ENCODE measurements at regions not wholly inside any gene's neighbourhood (a gene's known extent, or its start where the extent isn't known, plus 50 kb on each side); places are given as distances from the start of the nearest gene placed in this dataset.

DNA sequence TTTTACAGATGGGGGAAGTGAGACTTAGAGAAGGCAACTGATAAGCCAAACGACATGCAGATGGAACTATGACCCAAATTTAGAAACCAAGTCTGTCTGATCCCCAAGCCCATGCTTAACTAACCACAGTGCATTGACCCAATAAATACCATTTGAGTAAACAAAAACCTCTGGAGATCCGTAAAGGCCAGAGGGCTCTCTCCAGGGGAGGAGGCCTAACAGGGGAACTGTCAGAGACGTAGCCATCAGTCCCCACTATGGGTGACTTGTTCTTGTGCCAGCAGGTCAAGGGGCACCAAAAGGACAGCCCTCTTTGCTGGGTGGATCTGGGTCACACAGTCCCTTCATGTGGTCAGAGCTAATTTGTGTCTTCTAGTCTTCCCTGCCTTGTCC, 420.2 kb downstream of the BCOR start:
- Histone ChIP-seq H3K79me2 (ENCODE audit: control insufficient read depth, insufficient read depth, low read length) (no peaks in the 10 kb centered on the region), H3K27ac (ENCODE audit: extremely low read depth, low read depth, low read length) (no peak overlapping the region), H3K4me2 (ENCODE audit: insufficient read depth, low read length) (no peak overlapping the region), H3K9ac (ENCODE audit: insufficient read depth in 1 of 2, low read depth in 2 of 2, low read length in 2 of 2) (no peak overlapping the region), H3K27me3 (ENCODE audit: control insufficient read depth in 2 of 2, insufficient read depth in 2 of 2, low read length in 2 of 2) (no peaks in the 10 kb centered on the region), H3K4me3 (no peak overlapping the region), H3K9me1 (ENCODE audit: control insufficient read depth, insufficient read depth, low read length) (no peaks in the 10 kb centered on the region), H3K36me3 (ENCODE audit: control insufficient read depth, insufficient read depth, low read length) (no peaks in the 10 kb centered on the region), H3K4me1 (replicated peaks in 1 of 2; ENCODE audit: control insufficient read depth in 2 of 2, insufficient read depth in 2 of 2, low read length in 2 of 2) (peaks cover 0 to 3% of the 10 kb centered on the region in 2 experiments; a peak in 2 of 5 replicates), H3K9me3 (replicated peaks; ENCODE audit: control insufficient read depth, insufficient read depth, low read depth, low read length) (no peaks in the 10 kb centered on the region), H4K20me1 (replicated peaks; ENCODE audit: control insufficient read depth, insufficient read depth, low read length) (no peaks in the 10 kb centered on the region), H2AFZ (ENCODE audit: low read depth, low read length) (no peak overlapping the region)
- no TSS peak for BruUV-seq (replicated peaks)
- ChIA-PET POLR2A (no interaction called here), CTCF (ENCODE audit: low intra/inter-chr PET ratio) (no interaction called here)
- 22% methylated on average over 3 of the region's 3 CpGs for WGBS (ENCODE audit: insufficient coverage, low coverage, missing lambda C conversion rate)
- no peak for DNase-seq (ENCODE audit: extremely low read depth in 1 of 4, low spot score in 3 of 4)
- intact Hi-C loops (cut with micrococcal nuclease) (no loop called here), in situ Hi-C loops (cut with MboI) (no loop called here)
- no peak for ATAC-seq
- no peak for FAIRE-seq
- TF ChIP-seq PTRF (tag; IDR thresholded peaks at IDR 0.05): no peak
- TF ChIP-seq BCOR (IDR thresholded peaks at IDR 0.05): no peak
- no peak for TF ChIP-seq RBM22 (IDR thresholded peaks at IDR 0.05; ENCODE audit: low read depth, low read length, poor library complexity, severe bottlenecking)
- TF ChIP-seq MCM7 (IDR thresholded peaks at IDR 0.05): no peak
- no peak for TF ChIP-seq NELFE (IDR thresholded peaks at IDR 0.05; ENCODE audit: insufficient read depth, insufficient read length)
- no peak for TF ChIP-seq RAD21 (CRISPR knock-in tag; conservative IDR thresholded peaks at IDR 0.05 in 1 of 2, IDR thresholded peaks at IDR 0.05 in 1 of 2)
- TF ChIP-seq, protein P1, sequence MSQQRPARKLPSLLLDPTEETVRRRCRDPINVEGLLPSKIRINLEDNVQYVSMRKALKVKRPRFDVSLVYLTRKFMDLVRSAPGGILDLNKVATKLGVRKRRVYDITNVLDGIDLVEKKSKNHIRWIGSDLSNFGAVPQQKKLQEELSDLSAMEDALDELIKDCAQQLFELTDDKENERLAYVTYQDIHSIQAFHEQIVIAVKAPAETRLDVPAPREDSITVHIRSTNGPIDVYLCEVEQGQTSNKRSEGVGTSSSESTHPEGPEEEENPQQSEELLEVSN (IDR thresholded peaks at IDR 0.05; ENCODE audit: borderline replicate concordance in 1 of 2, extremely low read depth in 1 of 2, insufficient read depth in 1 of 2, insufficient read length in 1 of 2, low read depth in 1 of 2, low read length in 1 of 2, poor library complexity in 1 of 2, severe bottlenecking in 1 of 2): no peak
- no peak for TF ChIP-seq CBFA2T3 (IDR thresholded peaks at IDR 0.05)
- TF ChIP-seq HEY1 (CRISPR knock-in tag; IDR thresholded peaks at IDR 0.05; ENCODE audit: borderline replicate concordance): no peak
- no peak for TF ChIP-seq POLR2A (conservative IDR thresholded peaks at IDR 0.05)
- TF ChIP-seq TAF9B (IDR thresholded peaks at IDR 0.05; ENCODE audit: partially characterized antibody): no peak
- TF ChIP-seq, protein P2, sequence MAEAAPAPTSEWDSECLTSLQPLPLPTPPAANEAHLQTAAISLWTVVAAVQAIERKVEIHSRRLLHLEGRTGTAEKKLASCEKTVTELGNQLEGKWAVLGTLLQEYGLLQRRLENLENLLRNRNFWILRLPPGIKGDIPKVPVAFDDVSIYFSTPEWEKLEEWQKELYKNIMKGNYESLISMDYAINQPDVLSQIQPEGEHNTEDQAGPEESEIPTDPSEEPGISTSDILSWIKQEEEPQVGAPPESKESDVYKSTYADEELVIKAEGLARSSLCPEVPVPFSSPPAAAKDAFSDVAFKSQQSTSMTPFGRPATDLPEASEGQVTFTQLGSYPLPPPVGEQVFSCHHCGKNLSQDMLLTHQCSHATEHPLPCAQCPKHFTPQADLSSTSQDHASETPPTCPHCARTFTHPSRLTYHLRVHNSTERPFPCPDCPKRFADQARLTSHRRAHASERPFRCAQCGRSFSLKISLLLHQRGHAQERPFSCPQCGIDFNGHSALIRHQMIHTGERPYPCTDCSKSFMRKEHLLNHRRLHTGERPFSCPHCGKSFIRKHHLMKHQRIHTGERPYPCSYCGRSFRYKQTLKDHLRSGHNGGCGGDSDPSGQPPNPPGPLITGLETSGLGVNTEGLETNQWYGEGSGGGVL (CRISPR knock-in tag; IDR thresholded peaks at IDR 0.05): no peak
- TF ChIP-seq, protein P3, sequence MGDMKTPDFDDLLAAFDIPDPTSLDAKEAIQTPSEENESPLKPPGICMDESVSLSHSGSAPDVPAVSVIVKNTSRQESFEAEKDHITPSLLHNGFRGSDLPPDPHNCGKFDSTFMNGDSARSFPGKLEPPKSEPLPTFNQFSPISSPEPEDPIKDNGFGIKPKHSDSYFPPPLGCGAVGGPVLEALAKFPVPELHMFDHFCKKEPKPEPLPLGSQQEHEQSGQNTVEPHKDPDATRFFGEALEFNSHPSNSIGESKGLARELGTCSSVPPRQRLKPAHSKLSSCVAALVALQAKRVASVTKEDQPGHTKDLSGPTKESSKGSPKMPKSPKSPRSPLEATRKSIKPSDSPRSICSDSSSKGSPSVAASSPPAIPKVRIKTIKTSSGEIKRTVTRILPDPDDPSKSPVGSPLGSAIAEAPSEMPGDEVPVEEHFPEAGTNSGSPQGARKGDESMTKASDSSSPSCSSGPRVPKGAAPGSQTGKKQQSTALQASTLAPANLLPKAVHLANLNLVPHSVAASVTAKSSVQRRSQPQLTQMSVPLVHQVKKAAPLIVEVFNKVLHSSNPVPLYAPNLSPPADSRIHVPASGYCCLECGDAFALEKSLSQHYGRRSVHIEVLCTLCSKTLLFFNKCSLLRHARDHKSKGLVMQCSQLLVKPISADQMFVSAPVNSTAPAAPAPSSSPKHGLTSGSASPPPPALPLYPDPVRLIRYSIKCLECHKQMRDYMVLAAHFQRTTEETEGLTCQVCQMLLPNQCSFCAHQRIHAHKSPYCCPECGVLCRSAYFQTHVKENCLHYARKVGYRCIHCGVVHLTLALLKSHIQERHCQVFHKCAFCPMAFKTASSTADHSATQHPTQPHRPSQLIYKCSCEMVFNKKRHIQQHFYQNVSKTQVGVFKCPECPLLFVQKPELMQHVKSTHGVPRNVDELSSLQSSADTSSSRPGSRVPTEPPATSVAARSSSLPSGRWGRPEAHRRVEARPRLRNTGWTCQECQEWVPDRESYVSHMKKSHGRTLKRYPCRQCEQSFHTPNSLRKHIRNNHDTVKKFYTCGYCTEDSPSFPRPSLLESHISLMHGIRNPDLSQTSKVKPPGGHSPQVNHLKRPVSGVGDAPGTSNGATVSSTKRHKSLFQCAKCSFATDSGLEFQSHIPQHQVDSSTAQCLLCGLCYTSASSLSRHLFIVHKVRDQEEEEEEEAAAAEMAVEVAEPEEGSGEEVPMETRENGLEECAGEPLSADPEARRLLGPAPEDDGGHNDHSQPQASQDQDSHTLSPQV (IDR thresholded peaks at IDR 0.05): no peak
- TF ChIP-seq CCAR2 (IDR thresholded peaks at IDR 0.05; ENCODE audit: low read depth, low read length): no peak
- no peak for TF ChIP-seq TARDBP (IDR thresholded peaks at IDR 0.05)
- TF ChIP-seq CHCHD3 (CRISPR knock-in tag; IDR thresholded peaks at IDR 0.05): no peak
- no peak for TF ChIP-seq XRCC4 (IDR thresholded peaks at IDR 0.05; ENCODE audit: extremely low read depth, insufficient read depth, insufficient read length)
- no peak for TF ChIP-seq ZNF77 (CRISPR knock-in tag; IDR thresholded peaks at IDR 0.05)
- TF ChIP-seq CREBBP (IDR thresholded peaks at IDR 0.05; ENCODE audit: low read depth, low read length): no peak
